Ishikawa (cell line): ENCODE measurements at regions not wholly inside any gene's neighbourhood (a gene's known extent, or its start where the extent isn't known, plus 50 kb on each side); places are given as distances from the start of the nearest gene placed in this dataset.

Source experiments
- CEBPB ChIP-seq: IDR thresholded peaks from 2 replicates; pipeline ENCODE4 v1.6.1; 2012
- CREB1 ChIP-seq: IDR thresholded peaks from 2 replicates; pipeline ENCODE4 v1.6.1; 2012; ENCODE audit warnings: low read depth
- EP300 ChIP-seq: IDR thresholded peaks from 2 replicates; pipeline ENCODE4 v1.6.1; 2012; ENCODE audit warnings: borderline replicate concordance
- NFIC ChIP-seq: IDR thresholded peaks from 2 replicates; pipeline ENCODE4 v1.6.1; 2012
- RAD21 ChIP-seq: IDR thresholded peaks from 2 replicates; pipeline ENCODE4 v1.6.1; 2012; ENCODE audit warnings: low read depth
- REST ChIP-seq: IDR thresholded peaks from 2 replicates; pipeline ENCODE4 v1.6.1; 2012; ENCODE audit warnings: low read depth, mild to moderate bottlenecking
- TAF1 ChIP-seq: IDR thresholded peaks from 2 replicates; pipeline ENCODE4 v1.6.1; 2012; ENCODE audit warnings: low read depth, mild to moderate bottlenecking
- YY1 ChIP-seq: IDR thresholded peaks from 2 replicates; pipeline ENCODE4 v1.6.1; 2012; ENCODE audit warnings: low read depth
- ZBTB7A ChIP-seq: IDR thresholded peaks from 2 replicates; pipeline ENCODE4 v1.6.1; 2012; ENCODE audit warnings: low read depth

GRCh38 chr1:60877376-60877775, 205.0 kb upstream of the NFIA start:
- TF ChIP-seq CEBPB (no peak), RAD21 (no peak), TAF1 (no peak), EP300 (no peak), REST (no peak), ZBTB7A (no peak), YY1 (no peak), NFIC (no peak), CREB1 (no peak)
